ENCODE measurements at regions not wholly inside any gene's neighbourhood (a gene's known extent, or its start where the extent isn't known, plus 50 kb on each side); places are given as distances from the start of the nearest gene placed in this dataset.

DNA sequence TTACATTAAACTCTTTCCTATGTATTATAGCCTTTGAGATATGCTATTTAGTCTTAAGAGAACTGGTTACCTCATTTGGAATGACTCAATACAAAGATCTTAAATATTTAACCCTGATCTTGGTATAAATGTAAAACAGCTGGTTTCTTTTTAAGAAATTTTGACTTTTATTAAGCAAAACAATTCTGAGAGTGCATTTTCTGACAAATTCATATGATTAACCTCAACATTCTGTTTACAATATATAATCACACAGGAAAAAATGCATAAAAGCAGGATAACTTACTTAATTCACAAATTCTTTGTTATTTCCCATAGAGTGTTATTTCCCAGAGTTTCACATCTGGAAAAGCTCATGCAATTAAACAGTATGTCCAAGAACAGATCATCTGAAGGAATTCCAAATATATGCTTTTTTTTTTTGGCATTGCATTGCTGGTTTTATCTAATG lies 400.4 kb upstream of the THBS1 start:
- Histone ChIP-seq H3K9me3 (replicated peaks; ENCODE audit: low read length) (no peaks in the 10 kb centered on the region), H3K27me3 (ENCODE audit: control insufficient read depth, insufficient read depth, low read length) (no peaks in the 10 kb centered on the region), H3K4me3 (ENCODE audit: low read length) (no peak overlapping the region), H3K9ac (ENCODE audit: low read depth, low read length) (peak overlapping the region; percentile 51), H3K36me3 (ENCODE audit: insufficient read depth, low read length) (no peaks in the 10 kb centered on the region), H3K4me1 (ENCODE audit: control insufficient read depth, insufficient read depth, low read length) (peaks cover 56% of the 10 kb centered on the region), H3K4me2 (ENCODE audit: low read length) (no peak overlapping the region)

DNA sequence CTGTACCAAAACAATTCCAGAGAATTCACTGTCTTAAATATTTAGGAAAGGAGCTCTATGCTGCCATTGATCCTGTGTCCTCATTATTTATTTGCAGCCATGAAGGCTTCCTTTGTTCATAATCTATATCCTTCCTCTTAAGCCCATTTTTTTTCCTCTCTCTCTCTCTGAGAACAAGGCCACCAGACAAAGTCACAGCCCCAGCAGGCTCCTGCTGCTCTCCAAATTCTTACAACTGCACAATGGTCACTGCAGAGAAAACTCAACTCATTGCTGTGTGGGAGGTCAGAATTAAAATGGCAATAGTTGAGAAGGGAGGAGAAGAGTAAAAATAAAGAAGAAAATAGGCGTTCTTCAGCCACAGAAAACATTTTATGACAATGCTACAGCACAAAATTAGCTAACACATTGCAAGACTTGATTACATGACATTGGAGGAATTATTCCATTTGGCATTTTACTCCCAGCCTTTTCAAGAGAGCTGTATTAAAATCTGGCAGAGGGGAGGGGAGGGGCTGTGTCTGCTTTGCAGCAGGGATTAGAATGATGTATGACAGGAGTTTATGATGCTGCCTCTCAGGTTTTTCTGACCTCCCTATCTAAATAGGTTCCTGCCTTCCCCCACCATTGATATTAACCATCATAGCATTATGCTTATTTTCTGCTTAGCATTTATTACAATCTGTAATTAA lies 399.7 kb upstream of the THBS1 start:
- H3K4me1 ChIP-seq (ENCODE audit: control insufficient read depth, insufficient read depth, low read length): peaks cover 56% of the 10 kb centered on the region
- no peak overlapping the region for H3K4me2 ChIP-seq (ENCODE audit: low read length)
- peak overlapping the region; percentile 51 for H3K9ac ChIP-seq (ENCODE audit: low read depth, low read length)
- no peaks in the 10 kb centered on the region for H3K36me3 ChIP-seq (ENCODE audit: insufficient read depth, low read length)
- no peak overlapping the region for H3K4me3 ChIP-seq (ENCODE audit: low read length)
- no peaks in the 10 kb centered on the region for H3K9me3 ChIP-seq (replicated peaks; ENCODE audit: low read length)
- no peaks in the 10 kb centered on the region for H3K27me3 ChIP-seq (ENCODE audit: control insufficient read depth, insufficient read depth, low read length)

DNA sequence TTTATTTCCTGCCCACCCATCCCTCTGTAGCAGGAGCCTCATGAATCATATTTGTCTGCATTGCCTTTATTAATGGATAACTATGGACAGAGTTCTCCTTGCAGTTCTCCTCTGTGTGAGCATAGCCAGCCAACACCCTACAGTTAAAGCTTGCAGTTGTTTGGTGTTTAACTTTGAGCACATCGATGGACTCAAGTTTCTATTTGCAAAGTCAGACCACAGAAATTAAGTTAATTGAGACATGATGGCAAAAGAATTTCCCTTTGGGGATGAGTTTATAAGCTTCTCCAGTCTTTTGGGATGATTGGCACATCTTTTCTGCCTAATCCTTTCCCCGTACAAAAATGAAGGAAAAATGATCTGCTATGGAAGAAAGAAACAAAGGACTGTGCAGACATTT lies 398.9 kb upstream of the THBS1 start:
- no peak overlapping the region for H3K4me3 ChIP-seq (ENCODE audit: low read length)
- H3K27me3 ChIP-seq (ENCODE audit: control insufficient read depth, insufficient read depth, low read length): no peaks in the 10 kb centered on the region
- H3K9ac ChIP-seq (ENCODE audit: low read depth, low read length): peak overlapping the region; percentile 51
- no peaks in the 10 kb centered on the region for H3K36me3 ChIP-seq (ENCODE audit: insufficient read depth, low read length)
- H3K4me2 ChIP-seq (ENCODE audit: low read length): peak overlapping the region; percentile 12
- peaks cover 56% of the 10 kb centered on the region for H3K4me1 ChIP-seq (ENCODE audit: control insufficient read depth, insufficient read depth, low read length)
- H3K9me3 ChIP-seq (replicated peaks; ENCODE audit: low read length): no peaks in the 10 kb centered on the region

DNA sequence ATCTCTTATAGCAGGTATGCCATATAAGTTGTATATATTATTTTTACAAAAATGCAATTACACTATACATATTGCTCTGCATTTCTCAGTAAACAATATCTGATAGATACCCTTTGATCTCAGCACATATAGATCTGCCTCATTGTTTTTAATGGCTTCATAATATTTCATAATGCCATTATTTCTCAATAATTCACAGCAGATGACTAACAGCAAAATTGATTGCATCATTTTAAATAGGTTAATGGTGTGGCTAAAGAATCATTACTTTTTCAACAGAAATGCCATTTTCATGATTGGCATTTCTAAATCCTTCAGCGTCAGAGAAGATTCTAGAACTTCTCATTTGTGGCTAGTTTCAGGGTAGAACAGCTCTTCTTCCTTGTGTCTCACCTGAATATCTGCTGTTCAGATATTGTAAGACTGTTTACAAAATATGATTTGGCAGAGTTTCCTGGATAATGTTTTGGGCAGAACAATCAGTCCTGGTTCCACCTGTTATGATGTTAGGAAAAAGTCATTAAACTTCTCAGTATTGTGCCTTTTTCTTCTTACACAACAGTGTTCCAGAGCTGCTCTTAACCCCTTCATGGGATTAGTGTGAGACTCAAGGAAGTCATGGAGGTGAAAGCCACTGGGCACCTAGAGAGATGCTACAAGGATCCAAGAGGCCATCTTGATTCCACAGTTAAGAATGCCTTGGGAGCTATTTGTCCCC lies 397.6 kb upstream of the THBS1 start:
- H3K4me3 ChIP-seq (ENCODE audit: low read length): no peak overlapping the region
- no peaks in the 10 kb centered on the region for H3K27me3 ChIP-seq (ENCODE audit: control insufficient read depth, insufficient read depth, low read length)
- no peak overlapping the region for H3K4me2 ChIP-seq (ENCODE audit: low read length)
- H3K9ac ChIP-seq (ENCODE audit: low read depth, low read length): no peak overlapping the region
- peaks cover 48% of the 10 kb centered on the region for H3K4me1 ChIP-seq (ENCODE audit: control insufficient read depth, insufficient read depth, low read length)
- no peaks in the 10 kb centered on the region for H3K36me3 ChIP-seq (ENCODE audit: insufficient read depth, low read length)
- no peaks in the 10 kb centered on the region for H3K9me3 ChIP-seq (replicated peaks; ENCODE audit: low read length)

DNA sequence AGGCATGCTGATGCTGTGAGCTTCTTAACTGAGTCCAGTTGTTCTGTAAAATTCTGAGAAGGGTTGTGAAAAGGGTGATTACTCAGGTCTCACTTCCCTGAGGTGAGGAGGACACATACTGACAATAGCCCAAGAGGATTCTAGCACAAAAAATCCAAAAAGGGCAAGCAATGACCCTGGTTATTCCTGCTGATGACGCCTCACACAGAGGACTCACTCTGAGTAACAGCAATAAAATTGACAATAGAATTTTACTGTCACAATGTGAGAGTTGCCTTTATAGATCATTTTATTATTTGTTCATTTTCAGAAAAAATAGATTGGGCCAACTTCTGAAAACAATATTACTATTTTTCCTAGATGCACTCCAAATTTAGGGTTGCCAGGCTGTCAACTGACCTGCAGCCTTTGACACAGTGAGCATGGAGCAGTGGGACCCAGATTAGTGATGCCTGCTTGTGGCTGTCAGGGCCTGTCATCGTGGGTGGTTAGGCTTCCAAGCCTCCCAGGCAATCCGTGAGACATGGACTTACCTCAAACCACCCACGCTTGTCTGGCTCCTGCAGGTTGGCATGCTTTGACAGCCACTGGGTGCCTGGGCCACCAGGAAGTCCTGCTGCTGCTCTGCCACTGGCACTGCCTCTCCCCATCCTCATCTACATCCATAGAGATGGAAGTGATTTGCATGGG lies 396.0 kb upstream of the THBS1 start:
- Histone ChIP-seq H3K9me3 (replicated peaks; ENCODE audit: low read length) (no peaks in the 10 kb centered on the region), H3K36me3 (ENCODE audit: insufficient read depth, low read length) (no peaks in the 10 kb centered on the region), H3K4me2 (ENCODE audit: low read length) (no peak overlapping the region), H3K4me3 (ENCODE audit: low read length) (no peak overlapping the region), H3K9ac (ENCODE audit: low read depth, low read length) (no peak overlapping the region), H3K27me3 (ENCODE audit: control insufficient read depth, insufficient read depth, low read length) (no peaks in the 10 kb centered on the region), H3K4me1 (ENCODE audit: control insufficient read depth, insufficient read depth, low read length) (peaks cover 61% of the 10 kb centered on the region)

DNA sequence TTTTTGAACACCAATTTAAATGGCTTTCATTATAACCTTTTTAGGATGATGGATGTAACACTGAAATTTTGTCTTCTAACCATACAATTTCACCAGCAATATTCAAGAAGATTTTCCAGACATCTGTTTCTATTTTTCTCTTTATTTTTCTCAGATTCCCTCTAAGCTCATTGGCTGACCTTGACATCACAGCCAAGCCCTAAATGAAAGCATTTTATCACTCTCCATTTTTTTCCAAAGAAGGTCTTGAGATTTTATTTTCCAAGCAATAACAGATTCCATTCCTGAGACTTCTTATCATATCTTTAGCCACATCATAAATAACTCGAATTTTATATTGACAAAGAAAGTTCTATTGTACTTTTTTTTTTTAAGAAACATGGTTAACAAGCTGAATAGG lies 392.6 kb upstream of the THBS1 start:
- Histone ChIP-seq H3K4me2 (ENCODE audit: low read length) (no peak overlapping the region), H3K9me3 (replicated peaks; ENCODE audit: low read length) (no peaks in the 10 kb centered on the region), H3K4me1 (ENCODE audit: control insufficient read depth, insufficient read depth, low read length) (peaks cover 63% of the 10 kb centered on the region), H3K27me3 (ENCODE audit: control insufficient read depth, insufficient read depth, low read length) (no peaks in the 10 kb centered on the region), H3K36me3 (ENCODE audit: insufficient read depth, low read length) (no peaks in the 10 kb centered on the region), H3K4me3 (ENCODE audit: low read length) (no peak overlapping the region), H3K9ac (ENCODE audit: low read depth, low read length) (peak overlapping the region; percentile 28)

DNA sequence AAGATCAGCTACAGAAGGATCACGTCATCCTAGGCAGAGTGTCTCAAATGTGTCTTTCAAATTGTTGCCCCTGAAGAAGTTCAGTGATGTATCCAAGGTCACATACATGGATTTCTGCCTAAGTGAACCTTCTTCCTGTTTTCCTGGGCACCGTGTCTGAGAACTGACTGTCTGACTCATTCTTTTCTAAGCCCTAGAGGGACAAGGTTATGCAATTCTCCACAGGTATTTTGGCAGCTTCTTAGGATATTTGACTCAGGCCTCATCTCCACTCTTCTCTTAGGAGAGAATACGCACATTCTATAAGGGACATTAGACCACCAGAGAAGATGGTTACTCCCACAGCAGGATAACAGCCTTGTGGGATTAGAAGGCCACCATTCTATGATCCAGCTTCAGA lies 391.9 kb upstream of the THBS1 start:
- Histone ChIP-seq H3K36me3 (ENCODE audit: insufficient read depth, low read length) (no peaks in the 10 kb centered on the region), H3K27me3 (ENCODE audit: control insufficient read depth, insufficient read depth, low read length) (no peaks in the 10 kb centered on the region), H3K4me2 (ENCODE audit: low read length) (no peak overlapping the region), H3K4me1 (ENCODE audit: control insufficient read depth, insufficient read depth, low read length) (peaks cover 64% of the 10 kb centered on the region), H3K9me3 (replicated peaks; ENCODE audit: low read length) (no peaks in the 10 kb centered on the region), H3K4me3 (ENCODE audit: low read length) (no peak overlapping the region), H3K9ac (ENCODE audit: low read depth, low read length) (peak overlapping the region; percentile 28)

DNA sequence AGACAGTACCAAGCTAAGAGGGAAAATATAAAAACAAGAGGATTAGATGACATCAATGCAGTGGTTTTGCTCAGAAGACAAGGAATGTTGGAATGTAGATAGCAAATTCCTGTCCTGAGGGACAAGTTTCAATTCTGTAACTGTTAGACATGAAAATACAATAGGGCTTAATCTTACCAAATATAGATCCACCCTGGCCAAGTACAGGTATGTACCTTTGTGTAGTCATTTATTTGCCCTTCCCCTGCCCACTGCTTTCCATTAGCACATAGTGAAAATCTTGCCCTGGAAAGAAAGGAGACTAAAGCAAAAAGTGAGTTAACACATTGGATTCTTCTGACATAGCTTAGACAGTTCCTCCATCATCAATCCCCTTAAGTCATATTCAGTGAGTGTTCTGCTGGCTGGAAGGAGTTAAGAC lies 389.0 kb upstream of the THBS1 start:
- Histone ChIP-seq H3K4me1 (ENCODE audit: control insufficient read depth, insufficient read depth, low read length) (peaks cover 81% of the 10 kb centered on the region), H3K36me3 (ENCODE audit: insufficient read depth, low read length) (no peaks in the 10 kb centered on the region), H3K9me3 (replicated peaks; ENCODE audit: low read length) (no peaks in the 10 kb centered on the region), H3K9ac (ENCODE audit: low read depth, low read length) (peak overlapping the region; percentile 75), H3K27me3 (ENCODE audit: control insufficient read depth, insufficient read depth, low read length) (no peaks in the 10 kb centered on the region), H3K4me2 (ENCODE audit: low read length) (peak overlapping the region; percentile 33), H3K4me3 (ENCODE audit: low read length) (no peak overlapping the region)

DNA sequence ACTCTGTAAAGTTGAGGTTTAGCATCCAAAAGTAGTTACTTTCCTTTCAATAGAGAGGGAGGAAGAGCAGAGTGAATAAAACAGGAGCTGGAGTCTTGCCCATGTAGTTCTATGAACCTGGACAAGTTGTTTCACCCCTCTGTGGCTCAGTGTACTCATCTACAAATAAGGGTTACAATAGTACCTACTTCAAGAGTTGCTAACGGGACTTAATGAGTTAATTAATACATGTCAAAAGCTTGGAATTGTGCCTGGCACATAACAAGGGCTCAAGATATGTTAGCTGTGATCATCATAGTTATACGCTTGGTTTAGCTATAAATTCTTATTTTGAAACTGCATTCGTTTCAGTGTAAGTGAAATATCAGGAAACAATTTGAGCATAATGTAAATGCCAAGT lies 388.5 kb upstream of the THBS1 start:
- Histone ChIP-seq H3K4me3 (ENCODE audit: low read length) (no peak overlapping the region), H3K4me1 (ENCODE audit: control insufficient read depth, insufficient read depth, low read length) (peaks cover 81% of the 10 kb centered on the region), H3K9me3 (replicated peaks; ENCODE audit: low read length) (no peaks in the 10 kb centered on the region), H3K4me2 (ENCODE audit: low read length) (peak overlapping the region; percentile 33), H3K36me3 (ENCODE audit: insufficient read depth, low read length) (no peaks in the 10 kb centered on the region), H3K9ac (ENCODE audit: low read depth, low read length) (peak overlapping the region; percentile 75), H3K27me3 (ENCODE audit: control insufficient read depth, insufficient read depth, low read length) (no peaks in the 10 kb centered on the region)

DNA sequence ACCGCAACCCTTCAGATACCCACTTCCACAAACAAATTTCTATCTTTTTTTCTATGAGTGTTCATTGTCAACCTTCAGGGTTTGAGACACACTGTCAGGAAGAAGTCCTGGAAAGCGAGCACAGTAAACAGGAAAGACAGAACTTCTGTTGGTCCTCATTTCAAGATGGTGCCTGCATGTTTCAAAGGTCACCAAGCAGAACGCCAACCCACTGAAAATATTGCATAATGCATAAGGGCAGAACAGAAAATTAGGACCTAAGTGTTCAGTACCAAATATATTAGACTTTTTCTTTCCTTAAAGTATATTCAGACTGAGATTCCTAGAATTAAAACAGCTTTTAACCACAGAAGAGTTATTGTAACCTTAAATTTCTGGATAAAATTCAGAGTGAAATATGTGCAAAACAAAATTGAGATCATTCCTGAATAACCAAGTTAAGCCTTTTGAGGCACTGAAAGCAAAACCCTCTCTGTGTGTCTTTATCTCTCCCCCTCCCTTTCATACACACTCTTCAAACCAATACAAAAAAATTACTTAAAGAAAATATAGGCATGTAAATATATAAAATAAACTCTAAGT lies 387.8 kb upstream of the THBS1 start:
- Histone ChIP-seq H3K9ac (ENCODE audit: low read depth, low read length) (peak overlapping the region; percentile 75), H3K4me2 (ENCODE audit: low read length) (no peak overlapping the region), H3K27me3 (ENCODE audit: control insufficient read depth, insufficient read depth, low read length) (no peaks in the 10 kb centered on the region), H3K36me3 (ENCODE audit: insufficient read depth, low read length) (no peaks in the 10 kb centered on the region), H3K9me3 (replicated peaks; ENCODE audit: low read length) (no peaks in the 10 kb centered on the region), H3K4me1 (ENCODE audit: control insufficient read depth, insufficient read depth, low read length) (peaks cover 80% of the 10 kb centered on the region), H3K4me3 (ENCODE audit: low read length) (no peak overlapping the region)

DNA sequence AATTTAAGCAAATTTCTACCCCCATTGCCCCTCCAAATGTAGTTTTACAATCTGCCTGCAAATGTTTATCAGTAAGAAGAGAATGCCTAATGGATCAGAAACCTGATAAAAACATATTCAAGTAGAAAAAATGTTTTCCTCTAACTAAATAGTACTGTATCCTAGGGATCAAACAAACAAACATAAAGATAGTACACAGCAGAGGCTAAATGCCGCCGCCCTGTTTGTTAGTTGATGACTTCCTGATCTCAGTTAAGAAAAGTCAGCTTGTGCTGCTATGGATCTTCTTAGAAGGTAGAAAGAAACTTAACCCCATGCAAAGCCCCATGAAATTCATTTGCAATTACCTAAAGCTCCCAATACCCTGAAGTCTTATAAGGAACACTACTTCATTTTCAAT lies 387.3 kb upstream of the THBS1 start:
- Histone ChIP-seq H3K27me3 (ENCODE audit: control insufficient read depth, insufficient read depth, low read length) (no peaks in the 10 kb centered on the region), H3K4me2 (ENCODE audit: low read length) (no peak overlapping the region), H3K4me1 (ENCODE audit: control insufficient read depth, insufficient read depth, low read length) (peaks cover 75% of the 10 kb centered on the region), H3K4me3 (ENCODE audit: low read length) (no peak overlapping the region), H3K9me3 (replicated peaks; ENCODE audit: low read length) (no peaks in the 10 kb centered on the region), H3K36me3 (ENCODE audit: insufficient read depth, low read length) (no peaks in the 10 kb centered on the region), H3K9ac (ENCODE audit: low read depth, low read length) (peak overlapping the region; percentile 75)

All from skeletal muscle satellite cell (primary cell).